PFSK-1 (cell line): ENCODE measurements at regions not wholly inside any gene's neighbourhood (a gene's known extent, or its start where the extent isn't known, plus 50 kb on each side); places are given as distances from the start of the nearest gene placed in this dataset.

Experiments
- REST ChIP-seq, 2 experiments: IDR thresholded peaks; 2 replicates each; pipeline versions ENCODE4 v1.6.1 to v1.8.0; 2011 to 2012; ENCODE audit warnings: low read depth in 2 of 2, low read length in 2 of 2, control low read depth in 1 of 2, inconsistent platforms in 1 of 2, mild to moderate bottlenecking in 1 of 2, moderate library complexity in 1 of 2; ENCODE audit not compliant: insufficient read depth in 1 of 2
- TAF1 ChIP-seq: IDR thresholded peaks from 2 replicates; pipeline ENCODE4 v1.6.1; 2012; ENCODE audit warnings: low read length, control low read depth, borderline replicate concordance; ENCODE audit not compliant: insufficient read depth

GRCh38 chr7:118836933-118837332, 612.4 kb downstream of the ANKRD7 start:
- TF ChIP-seq REST (IDR thresholded peaks at IDR 0.05; ENCODE audit: insufficient read depth in 1 of 2, low read depth in 2 of 2, low read length in 2 of 2): no peak
- no peak for TF ChIP-seq TAF1
